KBM-7 (cell line): ENCODE measurements at regions not wholly inside any gene's neighbourhood (a gene's known extent, or its start where the extent isn't known, plus 50 kb on each side); places are given as distances from the start of the nearest gene placed in this dataset.
"Not testable (repeated sequence)": the region's sequence is repeated elsewhere in the genome, so short reads cannot be mapped to it uniquely, and the experiment has no call there.

Experiments
- DNase-seq: peaks from one replicate; pipeline ENCODE4 v3.0.0-alpha.2; 2015
- in situ Hi-C: fragments of 300-500 bp; cut with MboI; formaldehyde crosslinking; loops from 2 replicates; pipeline ENCODE4 v1.14.3; 2020; ENCODE audit warnings: low sequenced_read_pairs, low pct_unique_long_range_greater_than_20kb, mixed read lengths

DNA sequence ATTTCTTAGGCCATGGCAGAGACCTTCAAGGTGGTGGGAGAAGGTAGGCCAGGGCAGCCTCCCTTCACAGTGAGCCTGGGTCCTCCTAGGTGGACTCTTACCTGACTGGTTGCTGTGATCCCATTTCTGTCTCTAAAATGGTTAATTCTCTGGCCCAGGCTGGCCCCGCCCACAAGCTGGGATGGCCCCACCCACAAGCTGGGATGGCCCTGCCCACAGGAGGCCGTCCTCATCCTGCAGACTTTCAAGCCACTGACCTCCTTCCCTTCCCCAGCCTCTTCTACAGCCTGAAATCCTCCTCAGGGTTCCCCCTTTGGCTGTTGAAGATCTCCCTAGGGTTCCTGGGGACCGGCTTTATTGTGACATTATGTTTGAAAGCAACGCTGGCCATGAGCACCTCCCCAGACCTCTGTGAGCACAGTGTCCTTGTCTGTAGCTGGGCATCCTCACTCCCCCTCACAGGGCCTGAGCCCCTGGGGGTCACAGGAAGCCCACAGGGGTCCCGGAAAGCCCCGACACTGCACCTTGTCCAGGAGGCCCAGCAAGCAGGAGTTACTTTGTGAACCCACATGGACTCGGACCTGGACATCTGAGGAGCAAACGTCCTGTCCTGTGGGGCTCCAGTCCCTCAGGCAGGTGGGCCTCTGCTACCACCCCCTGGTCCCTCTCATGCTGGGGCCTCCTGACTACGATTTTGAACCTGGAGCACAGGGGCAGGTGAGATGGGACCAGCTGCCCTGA, 621.7 kb downstream of the MATN1 start:
- no peak for DNase-seq
- in situ Hi-C loops = loop anchor here (25.0 kb wide), 1 partner anchor 864 kb away; the partner anchor contains the start of genes MECR and PTPRU

- no peak for DNase-seq
- in situ Hi-C loops = loop anchor here (25.0 kb wide), 1 partner anchor 864 kb away; the partner anchor contains the start of genes MECR and PTPRU
These were observed 622.4 kb downstream of the MATN1 start for GRCh38 chr1:30101016-30101415.

- DNase-seq = no peak
- in situ Hi-C loops = loop anchor here (25.0 kb wide), 1 partner anchor 863 kb away; the partner anchor contains the start of genes MECR and PTPRU
These were observed 622.9 kb downstream of the MATN1 start for GRCh38 chr1:30100524-30100862.

- DNase-seq = no peak
- in situ Hi-C loops = loop anchor here (25.0 kb wide), 1 partner anchor 863 kb away; the partner anchor contains the start of genes MECR and PTPRU
These were observed 623.5 kb downstream of the MATN1 start for GRCh38 chr1:30099587-30100523.

DNA sequence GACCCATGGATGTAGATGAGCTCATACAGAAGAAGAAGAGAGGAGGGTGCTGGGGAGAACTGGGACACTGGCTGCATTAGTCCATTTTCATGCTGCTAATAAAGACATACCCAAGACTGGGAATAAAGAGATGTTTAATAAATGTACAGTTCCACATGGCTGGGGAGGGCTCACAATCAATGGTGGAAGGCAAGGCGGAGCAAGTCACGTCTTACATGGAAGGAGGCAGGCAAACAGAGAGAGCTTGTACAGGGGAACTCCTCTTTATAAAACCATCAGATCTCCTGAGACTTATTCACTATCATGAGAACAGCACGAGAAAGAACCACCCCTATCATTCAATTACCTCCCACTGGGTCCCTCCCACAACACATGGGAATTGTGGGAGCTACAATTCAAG, 625.5 kb downstream of the MATN1 start:
- DNase-seq, in situ Hi-C loops: not testable (repeated sequence)

GRCh38 chr1:30095451-30096025, 627.8 kb downstream of the MATN1 start:
- no peak for DNase-seq

DNA sequence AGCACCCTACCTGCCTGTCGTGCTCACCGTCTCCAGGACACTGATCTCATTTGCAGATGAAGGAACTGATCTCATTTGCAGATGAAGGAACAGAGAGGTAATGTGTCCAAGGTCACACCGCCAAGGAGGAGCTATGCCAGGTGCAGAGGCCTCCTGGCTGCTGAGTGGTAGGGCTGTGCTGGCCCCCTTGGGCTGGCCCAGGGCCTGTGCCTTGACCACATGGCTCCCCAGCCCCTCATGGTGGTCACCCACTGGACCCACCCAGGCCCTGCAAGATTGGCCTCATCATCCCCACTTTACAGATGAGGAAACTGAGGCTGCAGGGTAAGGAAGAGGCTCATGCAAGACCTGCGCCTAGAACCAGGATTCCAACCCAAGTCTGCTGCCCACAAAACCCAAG, 628.3 kb downstream of the MATN1 start:
- no peak for DNase-seq
- in situ Hi-C loops = no loop called here

More at GRCh38 chr1:30095451-30096025, 627.8 kb downstream of the MATN1 start:
- in situ Hi-C loops = no loop called here

GRCh38 chr1:30092051-30092858, 631.1 kb downstream of the MATN1 start:
- in situ Hi-C loops = no loop called here

DNA sequence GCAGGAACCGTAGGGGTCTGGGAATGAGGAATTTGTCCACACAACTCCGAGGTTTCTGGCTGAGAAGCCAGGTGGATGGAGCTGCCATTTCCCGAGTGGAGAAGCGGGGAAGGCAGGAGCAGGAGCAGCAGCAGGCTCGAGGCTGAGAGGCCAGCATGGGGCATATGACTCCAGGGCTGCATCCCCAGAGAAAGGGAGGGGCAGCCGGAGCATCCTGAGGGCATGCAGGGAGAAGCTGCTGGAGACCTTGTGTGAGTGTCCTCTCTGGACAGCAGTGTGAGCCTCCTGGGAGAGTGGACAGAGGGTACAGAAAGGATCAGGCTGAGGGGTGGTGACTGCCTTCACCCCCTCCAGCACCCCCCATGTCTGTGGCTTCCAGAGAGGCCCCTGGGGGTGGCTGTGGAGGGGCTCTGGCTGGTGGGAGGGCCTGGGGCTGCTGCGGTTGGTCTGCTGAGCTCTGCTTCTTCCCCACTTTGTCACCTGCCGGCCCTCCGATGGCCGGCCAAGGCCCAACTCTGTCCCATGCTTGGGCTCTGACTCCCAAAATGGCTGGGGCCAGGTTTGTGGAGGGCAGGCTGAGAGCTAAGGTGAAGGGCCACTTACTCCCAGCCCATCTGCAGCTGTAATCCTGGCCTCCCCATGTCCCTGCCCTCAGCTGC, 633.1 kb downstream of the MATN1 start:
- in situ Hi-C loops = no loop called here
- DNase-seq = no peak

More at GRCh38 chr1:30092051-30092858, 631.1 kb downstream of the MATN1 start:
- DNase-seq = no peak

DNA sequence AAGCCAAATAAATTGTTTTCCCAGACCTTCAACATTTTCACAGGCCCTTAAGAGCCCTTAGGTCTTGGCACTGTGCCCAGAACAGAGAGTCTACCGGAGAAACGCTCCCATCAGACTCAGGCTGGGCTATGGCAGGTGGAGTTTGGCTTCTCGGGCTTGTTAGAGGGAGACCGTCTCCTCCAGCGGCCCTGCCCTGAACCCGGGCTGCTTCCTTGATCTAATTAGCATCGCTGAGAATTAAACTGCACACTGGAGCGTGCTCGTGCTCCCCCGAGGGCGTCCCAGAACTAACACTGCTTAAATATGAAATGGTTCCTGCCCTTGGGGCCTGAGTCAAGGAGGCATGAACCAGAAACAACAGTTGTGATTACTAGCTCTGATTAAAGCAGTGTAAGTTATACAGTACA, 634.4 kb downstream of the MATN1 start:
- DNase-seq = no peak

DNA sequence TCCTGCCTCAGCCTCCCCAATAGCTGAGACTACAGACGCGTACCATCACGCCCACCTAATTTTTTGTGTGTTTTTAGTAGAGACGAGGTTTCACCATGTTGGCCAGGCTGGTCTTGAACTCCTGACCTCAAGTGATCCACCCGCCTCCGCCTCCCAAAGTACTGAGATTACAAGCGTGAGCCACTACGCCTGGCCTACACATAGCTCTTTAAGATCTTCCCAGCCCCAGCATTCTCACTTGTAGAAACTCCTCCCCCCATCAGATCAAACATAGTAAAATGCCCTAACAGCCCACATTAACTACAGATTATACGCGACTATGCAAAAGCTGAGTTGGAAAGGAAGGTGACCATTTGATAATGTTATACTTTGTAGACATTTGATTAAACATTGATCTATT, 634.8 kb downstream of the MATN1 start:
- no peak for DNase-seq
- in situ Hi-C loops = no loop called here

More for the DNA sequence above, 634.4 kb downstream of the MATN1 start:
- in situ Hi-C loops = no loop called here

GRCh38 chr1:30087465-30087864, 635.9 kb downstream of the MATN1 start:
- in situ Hi-C loops = no loop called here
- peak; percentile 9 for DNase-seq

GRCh38 chr1:30085811-30086770, 637.3 kb downstream of the MATN1 start:
- DNase-seq = no peak
- in situ Hi-C loops = no loop called here

DNA sequence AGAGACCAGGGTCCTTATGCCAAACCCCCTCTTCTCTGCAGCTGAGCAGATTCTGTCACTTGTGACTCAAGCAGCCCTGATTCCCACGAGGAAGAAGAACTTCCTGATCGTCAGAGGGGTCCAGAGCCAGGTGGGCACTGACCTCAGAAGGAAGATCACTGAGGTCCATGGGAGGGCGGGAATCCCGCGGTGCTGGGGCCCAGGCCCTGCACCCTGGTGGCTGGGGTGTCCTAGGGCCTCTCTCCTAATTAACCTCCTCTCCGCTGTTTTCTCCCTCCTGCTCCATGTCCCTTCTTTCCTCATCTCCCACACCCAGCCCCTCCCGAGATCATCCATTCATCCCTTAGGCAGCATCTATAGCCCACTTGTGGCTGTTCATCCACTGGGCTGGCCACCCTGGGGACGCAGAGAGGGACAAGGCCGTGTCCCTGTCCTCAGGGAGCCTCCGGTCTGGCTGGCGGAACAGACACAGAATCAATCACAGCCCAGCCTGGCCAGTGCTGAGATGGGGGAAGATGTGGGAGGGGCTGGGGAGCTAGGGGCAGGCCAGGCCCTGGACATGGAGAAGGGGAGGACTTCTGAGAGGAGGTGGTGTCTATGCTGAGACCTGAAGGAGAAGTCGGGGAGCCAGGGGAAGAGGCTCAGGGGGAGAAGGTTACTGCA, 638.3 kb downstream of the MATN1 start:
- in situ Hi-C loops = no loop called here
- DNase-seq = no peak

DNA sequence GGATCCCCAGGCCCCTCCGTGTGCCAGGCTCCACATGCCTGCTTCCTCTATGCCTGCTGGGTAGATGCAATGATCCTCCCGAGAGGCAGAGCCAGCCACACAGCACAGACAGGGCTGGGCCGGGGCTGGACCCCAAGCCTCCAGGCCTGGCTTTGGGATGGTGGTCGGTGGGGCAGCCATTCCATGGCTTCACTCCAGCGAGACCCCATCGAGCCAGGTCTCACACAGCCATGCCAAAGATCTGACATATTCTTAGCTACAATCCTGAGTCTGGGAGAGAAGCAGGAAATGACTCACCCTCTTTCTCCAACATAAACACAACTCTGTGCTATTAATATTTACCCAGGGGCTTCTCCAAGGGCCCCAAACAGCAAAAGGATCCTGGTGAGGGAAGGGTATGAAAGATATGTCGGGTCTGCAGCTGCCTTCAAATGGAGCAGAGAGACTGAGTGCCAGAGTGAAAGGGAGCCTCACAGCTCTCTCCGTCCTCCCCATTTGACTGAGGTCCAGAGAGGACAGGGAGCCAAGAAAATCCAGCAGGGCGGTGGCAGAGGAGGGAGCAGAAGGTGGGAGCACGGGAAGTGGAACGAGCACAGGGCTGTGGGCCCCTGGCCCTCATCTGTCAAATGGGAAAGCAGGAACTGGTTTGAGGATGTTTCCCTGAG, 639.5 kb downstream of the MATN1 start:
- in situ Hi-C loops = no loop called here
- DNase-seq = no peak

DNA sequence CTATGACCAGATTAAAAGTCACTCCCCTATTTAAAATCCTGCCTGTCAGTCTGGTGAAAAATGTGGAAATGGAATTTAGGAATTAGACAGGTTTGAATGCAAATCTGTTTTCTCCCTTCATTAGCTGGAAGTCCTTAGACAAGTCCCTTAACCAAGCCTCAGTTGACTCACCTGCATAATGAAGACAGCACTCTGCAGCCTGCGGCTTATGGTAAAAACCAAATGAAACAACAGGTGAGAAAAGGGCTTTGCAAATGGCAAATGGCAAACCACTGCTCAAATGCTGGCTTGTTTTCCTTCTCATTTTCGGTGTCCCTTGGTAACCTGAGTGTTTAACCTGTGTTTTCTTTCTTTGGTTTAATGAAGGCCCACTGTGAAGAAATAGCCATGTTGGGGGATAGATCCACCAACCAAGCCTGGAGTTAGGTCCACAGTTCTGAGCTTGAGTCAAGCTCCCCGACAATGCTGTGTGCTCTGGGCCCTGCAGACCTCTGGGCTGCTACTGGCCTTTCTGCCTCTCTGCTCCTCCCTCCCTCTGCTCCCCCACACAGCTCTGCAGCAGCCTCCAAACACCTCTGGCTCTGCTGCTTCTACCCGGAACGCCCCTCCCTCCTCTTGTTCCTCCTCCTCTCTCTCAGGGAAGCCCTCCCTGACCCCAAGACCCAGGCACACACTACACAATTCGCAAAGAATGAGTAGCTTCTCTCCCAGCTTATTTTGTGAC, 641.8 kb downstream of the MATN1 start:
- DNase-seq = no peak
- in situ Hi-C loops = no loop called here
